GM19463 (cell line): ENCODE measurements at regions not wholly inside any gene's neighbourhood (a gene's known extent, or its start where the extent isn't known, plus 50 kb on each side); places are given as distances from the start of the nearest gene placed in this dataset.
"Not testable (repeated sequence)": the region's sequence is repeated elsewhere in the genome, so short reads cannot be mapped to it uniquely, and the experiment has no call there.

Source experiments
- ATAC-seq: cut with Tn5 transposase; IDR thresholded peaks from one replicate; pipeline ENCODE4 v1.9.1; 2021; ENCODE audit warnings: mild to moderate bottlenecking, moderate library complexity; ENCODE audit not compliant: unreplicated experiment

DNA sequence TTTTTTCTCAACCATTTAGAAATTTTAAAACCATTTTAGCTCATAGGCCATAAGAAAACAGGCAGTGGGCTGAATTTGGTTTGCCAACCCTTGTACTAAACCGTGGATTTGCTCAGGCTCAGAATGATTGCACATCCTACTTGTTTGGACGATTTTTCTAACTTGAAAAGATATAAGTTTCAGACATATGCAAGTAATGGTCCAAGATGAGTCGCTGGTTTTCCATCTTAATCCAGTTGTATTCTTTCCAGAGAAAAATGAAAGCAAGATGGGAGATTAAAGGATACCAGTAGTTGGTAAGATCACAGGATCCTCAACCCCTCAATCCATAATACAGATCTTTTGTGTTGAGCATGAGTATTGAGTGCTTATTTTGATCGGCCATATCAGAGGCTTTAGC is 250.9 kb downstream of the TINAG start:
- ATAC-seq: no peak

DNA sequence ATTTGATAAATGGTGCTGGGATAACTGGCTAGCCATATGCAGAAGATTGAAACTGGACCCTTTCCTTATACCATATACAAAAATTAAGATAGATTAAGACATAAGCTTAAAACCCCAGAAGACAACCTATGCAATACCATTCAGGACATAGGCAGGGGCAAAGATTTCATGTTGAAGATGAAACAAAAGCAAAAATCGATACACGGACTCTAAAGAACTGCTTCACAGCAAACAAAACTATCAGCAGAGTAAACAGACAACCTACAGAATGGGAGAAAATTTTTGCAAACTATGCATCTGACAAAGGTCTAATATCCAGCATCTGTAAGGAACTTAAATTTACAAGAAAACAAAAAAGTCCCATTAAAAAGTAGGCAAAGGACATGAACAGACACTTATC is 255.9 kb downstream of the TINAG start:
- ATAC-seq: not testable (repeated sequence)

DNA sequence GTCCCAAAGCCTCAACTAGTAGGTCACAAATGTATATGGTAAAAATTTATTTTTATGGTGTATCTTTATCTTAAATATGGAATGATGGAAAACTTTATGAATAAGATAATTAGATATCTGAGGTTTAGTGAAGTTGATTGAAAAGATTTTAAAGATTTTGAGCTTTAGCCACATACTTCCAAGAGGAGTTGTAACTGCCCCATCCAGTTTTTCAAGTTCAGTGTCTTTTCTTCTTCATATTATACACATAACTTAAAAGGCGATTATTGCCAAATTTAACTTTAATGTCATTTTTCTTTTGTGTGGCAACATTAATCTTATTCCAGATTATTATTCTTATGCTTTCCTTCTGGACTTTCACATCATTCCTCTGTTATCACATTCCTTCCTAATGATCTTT is 266.4 kb downstream of the TINAG start:
- ATAC-seq: no peak

DNA sequence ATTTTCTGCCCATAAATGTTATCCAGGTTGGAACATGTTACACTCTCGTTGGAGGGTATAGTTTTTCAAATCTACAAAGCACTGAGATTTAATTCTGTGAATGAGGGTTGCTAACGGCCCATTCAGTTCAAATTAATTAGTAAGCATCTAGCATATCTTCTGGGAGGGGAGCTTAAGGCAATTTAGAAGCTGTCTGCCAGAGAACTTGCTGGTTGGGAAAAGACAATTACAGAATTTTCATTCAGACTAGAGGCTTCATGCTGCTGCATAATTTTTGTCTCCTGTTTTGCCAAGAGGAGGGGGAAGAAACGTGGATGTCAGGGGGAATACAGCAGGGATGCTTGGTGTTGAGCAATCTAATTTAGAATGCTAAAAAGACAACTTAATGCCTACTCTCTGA is 268.3 kb upstream of the FAM83B start:
- ATAC-seq: no peak

DNA sequence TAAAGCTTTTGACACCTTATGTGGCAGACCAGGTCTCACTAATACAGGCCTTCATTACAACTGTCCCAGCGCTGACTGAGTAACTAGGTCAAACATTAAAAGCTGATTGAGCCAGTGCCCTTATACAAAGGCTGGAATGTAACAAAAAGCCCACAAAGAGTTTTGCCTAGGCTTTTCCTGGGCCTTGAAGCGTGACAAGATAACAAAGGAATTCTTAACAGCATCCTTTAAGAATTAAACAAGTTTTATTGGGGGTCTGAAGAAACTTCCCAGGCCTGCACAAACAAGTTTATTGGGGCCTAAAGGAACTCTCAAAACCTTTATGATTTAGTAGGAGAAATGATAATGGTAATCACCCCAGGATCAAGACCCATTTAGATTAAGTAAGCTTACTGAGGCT is 267.6 kb upstream of the FAM83B start:
- ATAC-seq: no peak

DNA sequence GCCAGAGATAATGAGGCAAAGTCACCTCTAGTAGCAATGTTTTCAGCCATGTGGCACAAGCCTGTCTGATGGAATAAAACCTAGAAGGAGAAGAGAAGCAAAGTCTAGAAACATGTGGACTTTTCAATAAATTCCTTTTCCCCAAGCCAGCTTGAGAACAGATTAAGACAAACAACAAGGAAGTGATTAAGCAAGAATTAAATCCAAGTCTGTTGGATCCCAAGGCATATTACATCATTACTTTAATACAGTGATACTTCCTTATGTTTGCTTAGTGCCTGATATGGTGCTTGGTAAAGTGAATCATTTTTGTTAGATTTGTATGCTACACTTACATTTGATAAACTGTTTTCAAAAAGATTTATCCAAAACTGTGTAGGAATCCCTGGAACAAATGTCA is 260.3 kb upstream of the FAM83B start:
- ATAC-seq: no peak

DNA sequence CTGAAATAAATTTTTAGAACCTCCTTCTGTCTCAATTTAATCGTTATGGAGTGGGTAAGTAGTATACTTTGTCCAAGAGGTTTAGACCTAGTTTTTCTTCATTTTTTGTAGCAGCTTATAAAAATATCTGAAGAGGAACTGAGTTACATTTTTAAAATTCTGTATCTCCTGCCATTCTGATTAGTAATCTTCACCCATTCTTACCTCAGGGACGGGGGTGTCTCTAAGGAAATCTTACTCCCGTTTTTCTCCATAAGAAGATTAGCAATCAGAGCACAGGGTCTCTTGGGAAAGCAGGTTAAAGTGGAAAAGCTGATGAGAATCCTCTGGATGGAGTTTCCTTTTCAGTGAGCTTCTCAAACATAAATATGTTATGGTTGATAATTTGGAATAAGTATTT is 259.3 kb upstream of the FAM83B start:
- no peak for ATAC-seq

DNA sequence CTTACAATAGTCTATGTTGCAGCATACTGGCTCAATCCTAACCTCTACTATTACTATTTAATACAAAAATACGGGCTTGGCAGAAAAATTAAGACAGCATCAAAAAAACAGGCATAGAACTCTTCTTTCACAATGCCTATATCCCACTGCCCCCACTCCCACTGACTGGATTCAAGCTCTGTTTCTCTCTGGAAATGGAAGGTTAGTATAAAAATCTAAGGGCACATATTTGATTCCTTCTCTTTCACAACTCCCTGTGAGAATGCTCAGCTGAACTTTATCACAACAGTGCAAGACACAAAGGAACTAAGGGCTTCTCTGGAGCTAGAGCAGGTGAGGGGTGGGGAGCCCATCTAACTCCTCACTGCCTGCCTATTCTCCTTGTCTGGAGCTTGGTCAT is 258.4 kb upstream of the FAM83B start:
- no peak for ATAC-seq

DNA sequence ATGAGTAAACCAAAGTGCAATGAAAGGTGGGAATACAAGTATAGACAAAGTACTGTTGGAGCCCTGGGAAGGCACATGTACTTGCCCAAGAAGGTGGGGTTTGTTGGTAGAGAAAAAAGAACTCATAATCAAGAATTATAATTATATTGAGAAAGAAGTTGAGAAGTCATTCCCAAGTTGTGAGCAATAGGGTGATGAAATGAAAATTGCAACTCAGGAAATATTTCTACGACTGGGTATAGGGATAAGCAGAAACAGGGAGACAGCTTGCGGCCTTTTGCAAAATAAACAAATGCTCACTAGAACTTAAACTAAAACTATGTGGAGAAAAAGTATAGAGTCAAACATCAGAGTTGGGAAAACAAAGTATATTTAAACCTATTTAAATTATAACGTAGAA is 250.7 kb upstream of the FAM83B start:
- no peak for ATAC-seq

DNA sequence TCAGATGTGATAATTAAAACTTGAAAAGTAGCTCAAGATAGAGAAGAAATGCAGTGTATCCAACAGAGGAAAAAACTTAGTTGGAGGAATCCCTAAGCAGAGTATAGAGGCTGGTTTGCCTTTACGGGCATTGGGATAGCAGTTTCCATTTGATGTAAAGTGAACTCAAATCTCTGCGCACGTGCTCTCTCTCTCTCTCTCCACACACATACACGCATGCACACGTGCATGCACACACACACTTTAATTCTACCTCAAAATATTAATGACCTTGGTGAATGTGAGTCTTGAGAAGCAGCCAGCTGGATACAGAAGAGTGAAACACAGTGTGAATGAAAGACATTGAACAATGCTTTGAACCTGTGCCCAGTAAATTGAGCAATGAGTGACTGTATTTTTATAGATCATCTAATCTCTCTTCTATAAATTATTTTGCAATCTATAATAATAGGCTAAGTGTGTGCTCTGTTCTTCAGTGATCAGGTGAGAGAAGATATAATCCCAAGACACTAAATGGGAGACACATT is 247.7 kb upstream of the FAM83B start:
- ATAC-seq: no peak

DNA sequence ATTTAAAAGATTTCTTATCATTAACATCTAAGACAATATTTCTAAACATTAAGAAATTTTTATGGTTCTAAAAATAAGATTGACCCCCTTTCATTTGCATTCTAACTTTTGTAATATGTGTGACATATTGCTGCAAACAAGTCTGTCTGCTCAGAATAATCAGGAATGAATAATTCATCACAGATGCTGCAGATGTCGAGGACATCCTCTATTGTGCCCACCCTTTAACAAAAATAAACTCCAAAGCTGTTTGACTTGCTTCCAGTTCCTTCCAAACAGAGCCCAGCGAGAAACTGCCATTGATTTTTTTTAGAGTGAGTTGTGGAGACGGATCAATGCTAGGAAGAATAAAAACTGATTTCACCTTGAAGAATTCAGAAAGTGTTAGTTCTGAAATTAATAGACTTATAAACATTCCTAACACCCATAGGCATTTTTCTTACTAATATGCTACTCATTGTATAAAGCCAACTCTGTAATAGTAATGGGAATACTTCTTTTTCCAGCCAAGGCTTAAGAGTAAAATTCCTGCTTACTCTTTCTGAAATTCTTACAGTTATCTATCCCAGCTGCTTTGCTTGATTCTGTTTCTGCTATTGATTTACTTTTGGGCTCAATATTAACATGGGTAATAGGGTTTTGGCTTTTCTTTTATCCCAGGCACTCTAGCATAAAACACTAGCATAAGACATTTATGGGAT is 244.8 kb upstream of the FAM83B start:
- no peak for ATAC-seq

DNA sequence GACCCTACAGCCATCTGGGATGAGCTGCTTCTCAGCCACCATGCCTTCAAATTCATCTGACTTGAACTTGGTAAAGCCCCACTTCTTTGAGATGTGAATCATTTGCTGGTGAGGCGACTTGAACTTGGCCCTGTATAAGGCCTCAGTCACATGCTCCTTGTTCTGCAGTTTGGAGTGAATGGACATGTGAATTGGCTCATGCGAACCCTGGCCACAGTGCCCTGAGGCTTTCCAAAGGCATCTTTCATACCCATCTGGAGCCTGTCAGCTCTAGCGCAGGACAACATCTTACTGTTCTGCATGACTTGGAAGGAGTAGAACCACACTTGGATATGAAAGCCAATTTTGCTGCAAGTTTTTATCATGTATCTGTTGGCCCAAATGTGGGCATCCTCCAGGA is 244.0 kb upstream of the FAM83B start:
- ATAC-seq: no peak

DNA sequence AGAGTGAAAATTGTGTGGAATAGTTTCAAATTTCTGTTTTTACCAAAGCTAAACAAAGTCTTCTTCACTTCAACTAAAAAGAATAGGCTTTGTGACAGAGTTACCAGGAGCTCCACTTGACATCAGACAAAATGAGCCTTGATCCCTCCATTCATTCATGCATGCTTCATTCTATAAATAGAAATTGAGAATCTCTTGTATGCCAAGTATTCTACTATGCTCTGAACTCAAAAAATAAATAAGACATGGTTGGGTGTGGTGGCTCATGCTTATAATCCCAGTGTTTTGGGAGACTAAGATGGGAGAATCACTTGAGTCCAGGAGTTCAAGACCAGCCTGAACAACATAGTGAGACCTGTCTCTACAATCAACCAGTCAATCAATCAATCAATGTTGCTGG is 236.6 kb upstream of the FAM83B start:
- ATAC-seq: no peak

DNA sequence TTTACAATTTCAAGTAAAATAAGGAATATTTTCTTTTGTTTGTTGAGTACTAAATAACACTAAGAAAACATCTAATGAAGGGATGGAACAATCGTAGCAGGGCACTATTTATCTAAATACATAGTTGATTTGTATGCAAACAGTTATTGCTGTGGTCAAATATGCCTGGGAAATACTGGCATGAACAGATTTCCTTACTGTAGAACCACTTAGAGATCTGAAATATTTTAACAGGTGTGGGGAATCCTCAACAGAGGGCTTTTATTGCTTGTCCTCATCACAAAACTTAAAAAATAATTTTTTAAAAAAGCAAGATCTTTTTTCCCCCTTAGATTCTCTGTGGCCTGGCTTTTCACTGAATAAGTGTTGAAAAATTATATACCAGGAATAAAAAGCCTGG is 233.0 kb upstream of the FAM83B start:
- ATAC-seq: no peak

DNA sequence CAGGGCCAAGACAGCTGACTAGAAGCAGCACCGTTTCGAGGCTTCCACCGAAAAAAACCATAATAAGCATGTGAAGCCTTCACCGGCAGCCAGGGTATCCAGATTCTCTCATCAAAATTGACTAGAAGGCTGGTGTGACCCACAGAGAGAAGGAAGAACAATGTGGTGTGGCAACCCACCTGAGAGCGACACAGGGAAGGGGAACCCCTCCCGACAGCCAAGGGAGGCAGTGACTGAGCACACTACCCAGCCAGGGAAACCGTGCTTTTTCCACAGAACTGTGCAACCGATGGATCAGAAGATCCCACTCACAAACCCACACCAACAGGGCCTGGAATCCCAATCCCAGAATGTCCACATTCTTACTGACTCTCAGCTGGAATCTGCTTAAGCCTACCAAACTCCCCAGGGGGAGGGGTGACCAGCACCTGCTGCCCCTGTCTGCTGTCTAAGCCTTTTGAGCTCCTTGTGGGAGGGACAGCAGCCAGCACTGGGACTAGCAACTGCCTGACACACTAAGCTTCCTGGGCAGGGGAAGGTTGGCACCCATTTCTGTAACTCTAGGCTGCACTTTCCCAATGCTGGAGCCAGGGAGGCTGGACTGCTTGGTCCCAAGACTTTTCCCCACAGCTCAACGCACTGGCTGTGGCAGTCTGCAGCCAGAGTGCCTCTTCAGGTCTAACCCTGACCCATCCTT is 231.9 kb upstream of the FAM83B start:
- no peak for ATAC-seq

DNA sequence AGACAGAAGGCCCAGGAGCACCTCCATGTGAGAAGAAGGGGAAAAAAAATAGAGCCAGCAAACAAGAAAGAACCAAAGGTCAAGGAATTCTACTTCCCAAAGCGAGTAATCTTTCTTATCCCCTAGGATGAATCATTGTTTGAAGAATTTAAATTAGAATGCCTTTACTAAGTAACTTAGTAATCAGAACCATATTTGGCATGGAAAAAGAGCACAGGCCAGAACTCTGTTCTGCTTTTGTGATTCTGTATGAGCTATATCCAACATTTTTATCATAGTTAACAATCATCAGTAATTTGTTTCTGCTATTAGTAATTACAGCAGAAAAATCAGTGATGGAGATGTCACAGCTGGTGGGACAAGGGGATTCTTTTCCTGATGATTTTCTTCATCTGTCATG is 228.8 kb upstream of the FAM83B start:
- ATAC-seq: no peak

DNA sequence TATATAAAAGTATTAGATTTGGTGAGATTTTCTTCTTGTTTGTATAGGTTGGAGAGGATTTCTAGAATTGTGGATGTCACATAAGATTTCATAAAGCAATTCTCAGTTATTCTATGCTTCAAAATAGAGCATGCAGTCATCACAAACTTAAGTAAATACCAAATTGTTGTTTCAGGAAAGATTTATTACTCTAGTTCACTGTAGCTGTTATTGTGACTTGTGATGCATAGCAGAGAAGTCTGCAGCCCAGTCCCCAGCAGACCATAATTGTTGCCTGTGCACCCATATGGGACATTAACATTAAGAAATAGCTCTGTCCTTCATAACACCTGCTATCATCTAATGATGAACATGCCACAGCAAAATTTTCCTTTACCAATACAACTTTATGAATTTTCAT is 228.0 kb upstream of the FAM83B start:
- ATAC-seq: no peak

DNA sequence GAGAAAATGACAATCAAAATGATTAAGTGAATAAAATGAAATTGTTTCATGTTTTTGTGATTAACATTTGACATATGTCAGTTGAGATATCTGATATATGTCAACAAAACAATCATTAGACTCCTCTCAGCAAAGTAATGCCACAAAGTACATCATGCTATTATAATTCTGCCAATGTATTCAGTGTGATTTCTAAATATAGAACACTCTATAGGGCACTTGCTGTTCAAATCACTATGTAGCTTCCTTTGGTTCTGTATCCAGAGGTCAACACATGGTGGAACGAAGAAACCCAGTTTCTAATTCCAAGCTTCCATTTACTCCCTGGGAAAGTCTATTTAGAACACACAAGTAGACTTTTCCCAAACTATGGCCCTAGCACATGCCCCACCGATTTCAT is 227.5 kb upstream of the FAM83B start:
- no peak for ATAC-seq

DNA sequence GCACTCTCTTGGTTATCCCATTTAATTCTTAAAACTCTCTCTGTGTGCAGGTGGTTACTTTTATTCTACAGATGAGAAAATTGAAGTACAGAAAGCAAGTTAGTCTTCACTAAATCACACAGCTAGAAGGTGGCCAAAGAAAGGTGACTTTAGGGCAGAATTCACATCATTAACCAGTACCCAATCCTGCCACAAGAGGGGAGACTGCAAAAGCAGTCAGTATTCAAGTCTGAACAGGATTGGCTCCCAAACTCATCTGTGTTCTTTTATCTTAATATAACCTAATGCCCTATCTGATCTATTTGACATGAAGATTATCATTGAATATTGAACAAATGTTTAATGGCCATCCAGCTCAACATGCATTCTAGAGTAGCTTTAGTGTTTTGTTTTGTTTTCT is 225.3 kb upstream of the FAM83B start:
- peak; percentile 87 for ATAC-seq

DNA sequence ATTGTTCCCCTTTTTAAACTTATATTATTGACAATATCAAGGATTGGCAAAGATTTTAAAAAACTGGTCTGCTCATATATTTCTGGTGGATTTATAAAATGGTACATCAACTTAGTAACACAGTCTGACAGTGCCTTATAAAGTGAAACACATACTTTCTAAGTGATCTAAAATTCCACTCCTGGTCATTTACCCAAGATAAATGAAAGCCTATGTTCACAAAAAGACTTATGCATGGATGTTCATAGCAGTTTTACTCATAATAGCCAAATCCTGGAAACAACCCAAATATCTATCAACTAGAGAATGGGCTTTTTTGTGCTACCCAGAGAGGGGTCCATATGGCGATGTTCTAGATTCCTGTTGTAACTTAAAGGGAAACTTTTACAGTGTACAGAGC is 222.4 kb upstream of the FAM83B start:
- no peak for ATAC-seq

DNA sequence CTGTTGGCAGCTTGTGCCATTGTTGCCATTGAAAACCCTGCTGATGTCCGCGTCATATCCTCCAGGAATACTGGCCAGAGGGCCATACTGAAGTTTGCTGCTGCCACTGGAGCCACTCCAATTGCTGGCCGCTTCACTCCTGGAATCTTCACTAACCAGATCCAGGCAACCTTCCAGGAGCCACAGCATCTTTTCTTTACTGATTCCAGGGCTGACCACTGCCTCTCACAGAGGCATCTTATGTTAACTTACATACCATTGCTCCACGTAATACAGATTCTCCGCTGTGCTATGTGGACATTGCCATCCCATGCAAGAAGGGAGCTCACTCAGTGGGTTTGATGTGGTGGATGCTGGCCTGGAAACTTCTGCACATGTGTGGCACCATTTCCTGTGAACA is 221.8 kb upstream of the FAM83B start:
- no peak for ATAC-seq

DNA sequence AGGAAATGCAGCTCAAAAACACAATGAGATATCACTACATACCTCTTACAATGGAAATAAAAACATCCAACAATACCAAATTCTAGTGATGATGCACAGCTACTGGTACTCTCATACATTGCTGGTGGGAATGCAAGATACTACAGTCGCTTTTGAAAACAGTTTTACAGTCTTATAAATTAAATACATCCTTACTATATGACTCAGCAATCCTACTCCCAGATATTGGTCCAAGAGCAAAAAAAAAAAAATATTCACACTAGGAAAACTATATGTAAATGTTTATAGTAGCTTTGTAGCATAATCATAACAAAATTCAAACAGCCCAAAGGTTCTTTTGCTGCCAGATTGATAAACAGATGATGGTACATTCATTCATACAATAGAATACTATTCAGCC is 217.4 kb upstream of the FAM83B start:
- no peak for ATAC-seq
